Trophoblast cell (in vitro differentiated cells and primary cell): ENCODE measurements at regions not wholly inside any gene's neighbourhood (a gene's known extent, or its start where the extent isn't known, plus 50 kb on each side); places are given as distances from the start of the nearest gene placed in this dataset.

Source experiments
- DNase-seq, 2 donors: peaks; one replicate each; pipeline ENCODE4 v3.0.0-alpha.2; 2016
- H2AFZ ChIP-seq: 2 replicates; pipeline ENCODE4 v1.6.1; 2013; ENCODE audit warnings: low read length, moderate library complexity, mild to moderate bottlenecking; ENCODE audit not compliant: insufficient read depth, poor library complexity
- H2AK5ac ChIP-seq: 2 replicates; pipeline ENCODE4 v1.6.1; 2013; ENCODE audit warnings: mild to moderate bottlenecking, low read length
- H2BK120ac ChIP-seq: 2 replicates; pipeline ENCODE4 v1.6.1; 2013; ENCODE audit warnings: low read length, mild to moderate bottlenecking, moderate library complexity; ENCODE audit not compliant: insufficient read depth, poor library complexity
- H2BK12ac ChIP-seq: 2 replicates; pipeline ENCODE4 v1.6.1; 2013; ENCODE audit warnings: mild to moderate bottlenecking, low read length, moderate library complexity
- H2BK5ac ChIP-seq: 2 replicates; pipeline ENCODE4 v1.6.1; 2013; ENCODE audit warnings: low read length, low read depth, moderate library complexity, mild to moderate bottlenecking; ENCODE audit not compliant: poor library complexity
- H3K14ac ChIP-seq: 2 replicates; pipeline ENCODE4 v1.6.1; 2013; ENCODE audit warnings: mild to moderate bottlenecking, low read length
- H3K18ac ChIP-seq: 2 replicates; pipeline ENCODE4 v1.6.1; 2013; ENCODE audit warnings: mild to moderate bottlenecking, low read length
- H3K23ac ChIP-seq: 2 replicates; pipeline ENCODE4 v1.6.1; 2013; ENCODE audit warnings: low read length
- H3K27ac ChIP-seq: 2 replicates; pipeline ENCODE4 v1.5.1; 2013; ENCODE audit warnings: low read depth, mild to moderate bottlenecking, inconsistent platforms, low read length, moderate library complexity
- H3K27me3 ChIP-seq: 2 replicates; pipeline ENCODE4 v1.6.1; 2013; ENCODE audit warnings: inconsistent platforms, mild to moderate bottlenecking, low read length, moderate library complexity; ENCODE audit not compliant: insufficient read depth
- H3K36me3 ChIP-seq, 2 experiments: 1 replicate in 1 of 2; 2 replicates in 1 of 2; pipeline ENCODE4 v1.6.1; 2013; ENCODE audit warnings: low read length in 2 of 2, mild to moderate bottlenecking in 2 of 2, moderate library complexity in 1 of 2; ENCODE audit not compliant: insufficient read depth in 2 of 2, control insufficient read depth in 1 of 2
- H3K4ac ChIP-seq: 2 replicates; pipeline ENCODE4 v1.6.1; 2013; ENCODE audit warnings: low read depth, mild to moderate bottlenecking, low read length, moderate library complexity
- H3K4me1 ChIP-seq, 2 experiments: 1 replicate in 1 of 2; 2 replicates in 1 of 2; pipeline ENCODE4 v1.6.1; 2013; ENCODE audit warnings: low read length in 2 of 2, mild to moderate bottlenecking in 2 of 2, moderate library complexity in 1 of 2; ENCODE audit not compliant: insufficient read depth in 2 of 2, control insufficient read depth in 1 of 2
- H3K4me2 ChIP-seq: 2 replicates; pipeline ENCODE4 v1.6.1; 2013; ENCODE audit warnings: inconsistent platforms, mild to moderate bottlenecking, low read length, moderate library complexity
- H3K4me3 ChIP-seq: 2 replicates; pipeline ENCODE4 v1.5.1; 2013; ENCODE audit warnings: mild to moderate bottlenecking, low read depth, low read length, inconsistent platforms
- H3K79me1 ChIP-seq: one replicate; pipeline ENCODE4 v1.6.1; 2013; ENCODE audit warnings: low read length
- H3K79me2 ChIP-seq: 2 replicates; pipeline ENCODE4 v1.6.1; 2013; ENCODE audit warnings: low read length, mild to moderate bottlenecking; ENCODE audit not compliant: control insufficient read depth, insufficient read depth, poor library complexity
- H3K9ac ChIP-seq: 2 replicates; pipeline ENCODE4 v1.6.1; 2013; ENCODE audit warnings: mild to moderate bottlenecking, low read length
- H3K9me3 ChIP-seq: 2 replicates; pipeline ENCODE4 v1.6.1; 2013; ENCODE audit warnings: low read depth, mild to moderate bottlenecking, control low read depth, inconsistent platforms, low read length; ENCODE audit not compliant: insufficient read depth
- H4K12ac ChIP-seq: 2 replicates; pipeline ENCODE4 v1.6.1; 2013; ENCODE audit warnings: low read depth, mild to moderate bottlenecking, low read length, moderate library complexity
- H4K8ac ChIP-seq: 2 replicates; pipeline ENCODE4 v1.6.1; 2013; ENCODE audit warnings: low read depth, mild to moderate bottlenecking, low read length, moderate library complexity
- H4K91ac ChIP-seq: one replicate; pipeline ENCODE4 v1.6.1; 2013; ENCODE audit warnings: low read depth, mild to moderate bottlenecking, low read length, moderate library complexity
- WGBS: extraction: QIAGEN DNeasy Blood & Tissue Kit; methylation state at CpG from one replicate; pipeline ENCODE4 v1.1.7; 2013; ENCODE audit warnings: missing lambda C conversion rate; ENCODE audit not compliant: insufficient read length, insufficient coverage; ENCODE audit errors: extremely low coverage; 5-methylcytosine and 5-hydroxymethylcytosine counted together

- H3K4me2 ChIP-seq: no peak overlapping the region
- H3K27me3 ChIP-seq: no peaks in the 10 kb centered on the region
- H2AK5ac ChIP-seq: no peak overlapping the region
- no peak overlapping the region for H3K4ac ChIP-seq
- H3K14ac ChIP-seq: no peak overlapping the region
- no peaks in the 10 kb centered on the region for H3K9me3 ChIP-seq
- no peak overlapping the region for H3K27ac ChIP-seq
- H3K23ac ChIP-seq: no peak overlapping the region
- no peak overlapping the region for H2BK12ac ChIP-seq
- H2BK5ac ChIP-seq: no peak overlapping the region
- no peak overlapping the region for H2AFZ ChIP-seq
- H3K4me3 ChIP-seq: no peak overlapping the region
- H2BK120ac ChIP-seq: no peak overlapping the region
- DNase-seq: no peak
- H3K9ac ChIP-seq: no peak overlapping the region
- no peaks in the 10 kb centered on the region for H3K4me1 ChIP-seq
- no peaks in the 10 kb centered on the region for H3K79me2 ChIP-seq
- H4K12ac ChIP-seq: no peak overlapping the region
- no peaks in the 10 kb centered on the region for H3K36me3 ChIP-seq
- H3K18ac ChIP-seq: no peak overlapping the region
- H4K8ac ChIP-seq: no peak overlapping the region
- no peak overlapping the region for H4K91ac ChIP-seq
- H3K79me1 ChIP-seq: no peaks in the 10 kb centered on the region
These were observed 1830.9 kb upstream of the ADGRL3 start for GRCh38 chr4:59369229-59369628.

DNA sequence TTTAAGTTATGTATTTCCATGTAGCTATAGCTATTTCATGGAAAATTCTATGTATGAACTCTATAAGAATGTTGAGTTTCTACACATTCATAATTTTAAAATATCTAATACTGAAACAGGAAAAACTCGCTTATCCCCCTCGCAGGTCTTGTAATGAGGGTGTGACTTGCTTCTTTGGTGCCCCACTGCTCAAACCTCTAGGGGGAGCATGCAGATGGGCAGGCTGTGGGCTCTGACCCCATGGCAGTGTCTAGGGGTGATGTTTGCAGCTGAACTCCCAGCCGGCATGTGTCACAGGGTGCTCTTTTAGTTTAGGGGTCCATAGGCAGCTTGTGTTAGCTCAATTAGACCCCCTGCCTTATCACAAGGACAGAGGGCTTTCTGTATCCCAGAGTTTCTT lies 1825.7 kb upstream of the ADGRL3 start:
- Histone ChIP-seq H2BK120ac (no peak overlapping the region), H4K8ac (no peak overlapping the region), H4K12ac (no peak overlapping the region), H3K36me3 (no peaks in the 10 kb centered on the region), H3K18ac (no peak overlapping the region), H3K23ac (no peak overlapping the region), H2BK5ac (no peak overlapping the region), H3K14ac (no peak overlapping the region), H2AFZ (no peak overlapping the region), H3K4me2 (no peak overlapping the region), H3K79me2 (no peaks in the 10 kb centered on the region), H3K9ac (no peak overlapping the region), H3K79me1 (no peaks in the 10 kb centered on the region), H2BK12ac (no peak overlapping the region), H3K9me3 (peaks cover 4% of the 10 kb centered on the region), H3K27ac (no peak overlapping the region), H3K4me3 (no peak overlapping the region), H3K4me1 (no peaks in the 10 kb centered on the region), H4K91ac (no peak overlapping the region), H3K4ac (no peak overlapping the region), H2AK5ac (no peak overlapping the region), H3K27me3 (no peaks in the 10 kb centered on the region)
- no CpG with 5 or more reads among the region's 3 CpGs for WGBS
- DNase-seq: no peak

- Histone ChIP-seq H3K79me1 (no peaks in the 10 kb centered on the region), H3K23ac (no peak overlapping the region), H3K27ac (no peak overlapping the region), H3K4ac (no peak overlapping the region), H3K14ac (no peak overlapping the region), H3K4me2 (no peak overlapping the region), H4K12ac (no peak overlapping the region), H2BK12ac (no peak overlapping the region), H2BK5ac (no peak overlapping the region), H2BK120ac (no peak overlapping the region), H3K4me1 (no peaks in the 10 kb centered on the region), H3K36me3 (no peaks in the 10 kb centered on the region), H3K4me3 (no peak overlapping the region), H4K8ac (no peak overlapping the region), H3K18ac (no peak overlapping the region), H3K9me3 (peaks cover 4% of the 10 kb centered on the region), H2AFZ (no peak overlapping the region), H3K9ac (no peak overlapping the region), H2AK5ac (no peak overlapping the region), H4K91ac (no peak overlapping the region), H3K79me2 (no peaks in the 10 kb centered on the region), H3K27me3 (no peaks in the 10 kb centered on the region)
- peak in 1 of 2 donors; percentile 33 for DNase-seq
- WGBS: no CpG with 5 or more reads among the region's 2 CpGs
These were observed 1819.2 kb upstream of the ADGRL3 start for GRCh38 chr4:59380841-59381366.

DNA sequence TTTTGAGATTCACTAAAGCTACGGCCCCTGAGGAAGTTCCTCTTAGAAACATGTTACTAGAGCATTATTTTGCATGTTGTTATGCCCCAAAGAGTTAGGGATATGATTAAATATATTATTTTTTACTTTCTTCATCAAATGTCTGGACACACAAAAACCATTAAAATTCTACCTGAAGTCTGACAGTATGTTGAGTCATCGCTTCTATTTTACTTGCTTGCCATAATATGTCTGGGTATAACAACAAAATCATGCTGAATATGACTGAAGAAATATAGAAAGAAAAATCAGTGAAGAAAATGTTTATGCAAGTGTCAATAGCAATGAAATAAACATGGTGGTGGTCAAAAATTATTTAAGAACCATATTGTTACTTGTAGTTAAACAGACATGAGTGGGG lies 1818.5 kb upstream of the ADGRL3 start:
- no CpG with 5 or more reads among the region's 2 CpGs for WGBS
- H2AK5ac ChIP-seq: no peak overlapping the region

More for the DNA sequence above, 1818.5 kb upstream of the ADGRL3 start:
- H2BK5ac ChIP-seq: no peak overlapping the region
- no peak overlapping the region for H3K4me3 ChIP-seq
- H3K14ac ChIP-seq: no peak overlapping the region
- H2AFZ ChIP-seq: no peak overlapping the region
- no peak overlapping the region for H3K27ac ChIP-seq
- no peaks in the 10 kb centered on the region for H3K4me1 ChIP-seq
- H3K18ac ChIP-seq: no peak overlapping the region
- no peaks in the 10 kb centered on the region for H3K79me2 ChIP-seq
- no peaks in the 10 kb centered on the region for H3K27me3 ChIP-seq
- H4K12ac ChIP-seq: no peak overlapping the region
- H3K4me2 ChIP-seq: no peak overlapping the region
- H3K79me1 ChIP-seq: no peaks in the 10 kb centered on the region
- H4K8ac ChIP-seq: no peak overlapping the region
- H2BK120ac ChIP-seq: no peak overlapping the region
- DNase-seq: no peak
- peaks cover 4% of the 10 kb centered on the region for H3K9me3 ChIP-seq
- H4K91ac ChIP-seq: no peak overlapping the region
- no peak overlapping the region for H3K23ac ChIP-seq
- no peak overlapping the region for H3K4ac ChIP-seq
- H3K9ac ChIP-seq: no peak overlapping the region
- no peaks in the 10 kb centered on the region for H3K36me3 ChIP-seq
- no peak overlapping the region for H2BK12ac ChIP-seq
